ENCODE measurements at regions not wholly inside any gene's neighbourhood (a gene's known extent, or its start where the extent isn't known, plus 50 kb on each side); places are given as distances from the start of the nearest gene placed in this dataset.

DNA sequence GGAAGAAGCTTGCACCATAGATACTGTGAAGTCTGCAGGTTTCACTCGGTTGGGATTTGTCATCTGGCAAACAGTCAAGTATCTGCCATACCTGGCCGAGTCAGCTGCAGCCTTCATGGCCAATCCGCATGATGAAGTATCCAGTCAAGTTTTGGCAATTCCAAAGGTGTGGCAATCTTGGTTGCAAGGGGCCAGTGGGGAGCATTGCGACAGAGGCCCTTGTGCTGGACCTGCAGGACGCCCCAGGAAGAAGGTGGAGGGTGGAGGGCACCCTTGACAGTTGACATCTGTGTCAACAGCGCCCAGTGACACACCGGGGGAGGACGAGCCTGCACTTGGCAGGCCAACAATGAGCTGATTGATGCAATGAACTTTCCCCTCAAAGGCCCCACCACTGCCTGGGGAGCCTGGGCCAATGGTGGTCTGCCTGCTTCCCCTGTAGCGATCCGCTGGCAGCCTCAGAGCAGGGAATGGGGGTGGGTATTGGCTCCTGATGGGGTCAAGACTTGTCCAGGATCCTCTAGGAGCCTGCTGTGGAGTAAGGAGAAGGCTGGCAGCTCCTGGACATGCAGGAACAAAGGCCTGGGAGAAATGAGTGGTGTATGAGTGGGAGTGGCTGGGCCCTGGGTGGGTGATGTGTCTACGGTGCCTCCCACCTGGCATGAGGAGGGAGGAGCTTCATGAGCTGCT lies 122.8 kb upstream of the PITX1 start:
- Histone ChIP-seq H2BK15ac (ENCODE audit: low read length) (no peak overlapping the region), H3K4ac (ENCODE audit: low read length) (no peak overlapping the region), H2BK120ac (ENCODE audit: low read depth, low read length) (no peak overlapping the region), H3K79me1 (ENCODE audit: low read depth, low read length) (no peaks in the 10 kb centered on the region), H3K23ac (ENCODE audit: low read depth, low read length, poor library complexity) (no peak overlapping the region), H2AFZ (ENCODE audit: low read length) (no peak overlapping the region), H3K18ac (ENCODE audit: low read length) (no peak overlapping the region), H4K91ac (ENCODE audit: low read depth, low read length, poor library complexity) (no peak overlapping the region), H2AK5ac (ENCODE audit: low read depth, low read length) (peak overlapping the region; percentile 30), H3K14ac (ENCODE audit: low read length) (no peak overlapping the region), H2BK12ac (ENCODE audit: low read length) (no peak overlapping the region), H3K4me2 (ENCODE audit: insufficient read depth, low read length, poor library complexity, severe bottlenecking) (no peak overlapping the region), H3K4me1 (ENCODE audit: control insufficient read depth in 2 of 2, insufficient read depth in 1 of 2, low read depth in 1 of 2, low read length in 2 of 2) (no peaks in the 10 kb centered on the region), H4K8ac (ENCODE audit: low read depth, low read length) (no peak overlapping the region), H3K4me3 (ENCODE audit: low read length in 2 of 2) (no peak overlapping the region), H3K36me3 (replicated peaks in 1 of 2; ENCODE audit: control insufficient read depth in 2 of 2, insufficient read depth in 2 of 2, low read length in 2 of 2) (no peaks in the 10 kb centered on the region), H3K27me3 (ENCODE audit: control insufficient read depth in 3 of 3, insufficient read depth in 3 of 3, low read depth in 1 of 3, low read length in 3 of 3) (peaks cover 0 to 2% (median 0%) of the 10 kb centered on the region in 3 experiments), H2BK5ac (ENCODE audit: low read length) (no peak overlapping the region), H3K9ac (ENCODE audit: low read depth, low read length, poor library complexity) (no peak overlapping the region), H3K27ac (replicated peaks; ENCODE audit: low read length) (no peak overlapping the region), H3K9me3 (replicated peaks in 1 of 2; ENCODE audit: control insufficient read depth in 2 of 2, insufficient read depth in 1 of 2, low read depth in 1 of 2, low read length in 2 of 2) (peaks cover 0 to 2% of the 10 kb centered on the region in 2 donors)
- no peak for DNase-seq (ENCODE audit: low spot score)
- WGBS, 2 donors (ENCODE audit: extremely low coverage in 2 of 2, insufficient read length in 2 of 2, insufficient replicate concordance in 1 of 2) = no CpG with 5 or more reads among the region's 11 CpGs

DNA sequence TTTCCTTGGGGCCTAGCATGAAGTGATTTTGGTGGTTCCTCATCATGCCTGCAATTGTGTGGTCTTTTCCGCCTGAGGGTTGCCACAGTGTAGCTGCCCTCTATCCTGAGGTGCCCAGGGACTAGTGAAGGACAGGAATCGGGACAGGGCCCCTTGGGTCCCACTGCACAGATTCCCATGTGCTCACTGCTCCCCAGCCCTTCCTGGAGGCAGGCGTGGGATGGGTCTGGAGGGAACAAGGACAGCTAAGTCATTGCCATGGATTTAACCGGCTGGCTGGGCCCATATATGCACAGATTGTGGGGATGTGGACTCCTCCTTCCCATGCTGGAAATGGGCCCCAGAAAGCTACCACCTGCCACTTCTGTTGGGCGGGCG lies 122.3 kb upstream of the PITX1 start:
- Histone ChIP-seq H4K91ac (ENCODE audit: low read depth, low read length, poor library complexity) (no peak overlapping the region), H3K23ac (ENCODE audit: low read depth, low read length, poor library complexity) (no peak overlapping the region), H3K27ac (replicated peaks; ENCODE audit: low read length) (no peak overlapping the region), H3K4ac (ENCODE audit: low read length) (no peak overlapping the region), H3K79me1 (ENCODE audit: low read depth, low read length) (no peaks in the 10 kb centered on the region), H3K9me3 (replicated peaks in 1 of 2; ENCODE audit: control insufficient read depth in 2 of 2, insufficient read depth in 1 of 2, low read depth in 1 of 2, low read length in 2 of 2) (peaks cover 0 to 2% of the 10 kb centered on the region in 2 donors), H3K4me1 (ENCODE audit: control insufficient read depth in 2 of 2, insufficient read depth in 1 of 2, low read depth in 1 of 2, low read length in 2 of 2) (no peaks in the 10 kb centered on the region), H3K36me3 (replicated peaks in 1 of 2; ENCODE audit: control insufficient read depth in 2 of 2, insufficient read depth in 2 of 2, low read length in 2 of 2) (no peaks in the 10 kb centered on the region), H4K8ac (ENCODE audit: low read depth, low read length) (no peak overlapping the region), H2BK15ac (ENCODE audit: low read length) (no peak overlapping the region), H3K4me2 (ENCODE audit: insufficient read depth, low read length, poor library complexity, severe bottlenecking) (no peak overlapping the region), H3K4me3 (ENCODE audit: low read length in 2 of 2) (no peak overlapping the region), H2BK120ac (ENCODE audit: low read depth, low read length) (no peak overlapping the region), H2AK5ac (ENCODE audit: low read depth, low read length) (no peak overlapping the region), H3K18ac (ENCODE audit: low read length) (no peak overlapping the region), H2AFZ (ENCODE audit: low read length) (no peak overlapping the region), H3K27me3 (ENCODE audit: control insufficient read depth in 3 of 3, insufficient read depth in 3 of 3, low read depth in 1 of 3, low read length in 3 of 3) (peaks cover 0 to 2% (median 0%) of the 10 kb centered on the region in 3 experiments), H2BK12ac (ENCODE audit: low read length) (no peak overlapping the region), H3K14ac (ENCODE audit: low read length) (no peak overlapping the region), H2BK5ac (ENCODE audit: low read length) (no peak overlapping the region), H3K9ac (ENCODE audit: low read depth, low read length, poor library complexity) (no peak overlapping the region)
- no CpG with 5 or more reads among the region's 6 CpGs for WGBS, 2 donors (ENCODE audit: extremely low coverage in 2 of 2, insufficient read length in 2 of 2, insufficient replicate concordance in 1 of 2)
- no peak for DNase-seq (ENCODE audit: low spot score)

- H2BK12ac ChIP-seq (ENCODE audit: low read length) = no peak overlapping the region
- H3K9ac ChIP-seq (ENCODE audit: low read depth, low read length, poor library complexity) = no peak overlapping the region
- no peak overlapping the region for H3K27ac ChIP-seq (replicated peaks; ENCODE audit: low read length)
- no peak overlapping the region for H3K4ac ChIP-seq (ENCODE audit: low read length)
- H3K4me1 ChIP-seq (ENCODE audit: control insufficient read depth in 2 of 2, insufficient read depth in 1 of 2, low read depth in 1 of 2, low read length in 2 of 2) = peaks cover 0 to 4% of the 10 kb centered on the region in 2 donors
- no CpG with 5 or more reads among the region's 4 CpGs for WGBS, 2 donors (ENCODE audit: extremely low coverage in 2 of 2, insufficient read length in 2 of 2, insufficient replicate concordance in 1 of 2)
- H3K18ac ChIP-seq (ENCODE audit: low read length) = no peak overlapping the region
- H2BK15ac ChIP-seq (ENCODE audit: low read length) = no peak overlapping the region
- no peak overlapping the region for H2AFZ ChIP-seq (ENCODE audit: low read length)
- no peak overlapping the region for H2BK5ac ChIP-seq (ENCODE audit: low read length)
- H3K36me3 ChIP-seq (replicated peaks in 1 of 2; ENCODE audit: control insufficient read depth in 2 of 2, insufficient read depth in 2 of 2, low read length in 2 of 2) = no peaks in the 10 kb centered on the region
- H4K8ac ChIP-seq (ENCODE audit: low read depth, low read length) = no peak overlapping the region
- no peak overlapping the region for H3K23ac ChIP-seq (ENCODE audit: low read depth, low read length, poor library complexity)
- peaks cover 0 to 2% of the 10 kb centered on the region in 2 donors for H3K9me3 ChIP-seq (replicated peaks in 1 of 2; ENCODE audit: control insufficient read depth in 2 of 2, insufficient read depth in 1 of 2, low read depth in 1 of 2, low read length in 2 of 2)
- H3K79me1 ChIP-seq (ENCODE audit: low read depth, low read length) = no peaks in the 10 kb centered on the region
- H4K91ac ChIP-seq (ENCODE audit: low read depth, low read length, poor library complexity) = no peak overlapping the region
- H3K27me3 ChIP-seq (ENCODE audit: control insufficient read depth in 3 of 3, insufficient read depth in 3 of 3, low read depth in 1 of 3, low read length in 3 of 3) = peaks cover 0 to 3% (median 2%) of the 10 kb centered on the region in 3 experiments
- no peak overlapping the region for H2BK120ac ChIP-seq (ENCODE audit: low read depth, low read length)
- H2AK5ac ChIP-seq (ENCODE audit: low read depth, low read length) = no peak overlapping the region
- no peak overlapping the region for H3K4me3 ChIP-seq (ENCODE audit: low read length in 2 of 2)
- H3K4me2 ChIP-seq (ENCODE audit: insufficient read depth, low read length, poor library complexity, severe bottlenecking) = no peak overlapping the region
- no peak overlapping the region for H3K14ac ChIP-seq (ENCODE audit: low read length)
- DNase-seq (ENCODE audit: low spot score) = no peak
Observed at GRCh38 chr5:135155616-135156214, 121.7 kb upstream of the PITX1 start.

GRCh38 chr5:135154961-135155360 lies 120.9 kb upstream of the PITX1 start:
- WGBS, 2 donors (ENCODE audit: extremely low coverage in 2 of 2, insufficient read length in 2 of 2, insufficient replicate concordance in 1 of 2) = no CpG with 5 or more reads among the region's 7 CpGs
- Histone ChIP-seq H3K9me3 (replicated peaks in 1 of 2; ENCODE audit: control insufficient read depth in 2 of 2, insufficient read depth in 1 of 2, low read depth in 1 of 2, low read length in 2 of 2) (peaks cover 0 to 2% of the 10 kb centered on the region in 2 donors), H3K27me3 (ENCODE audit: control insufficient read depth in 3 of 3, insufficient read depth in 3 of 3, low read depth in 1 of 3, low read length in 3 of 3) (peaks cover 0 to 3% (median 2%) of the 10 kb centered on the region in 3 experiments), H3K27ac (replicated peaks; ENCODE audit: low read length) (no peak overlapping the region), H2BK5ac (ENCODE audit: low read length) (no peak overlapping the region), H2BK12ac (ENCODE audit: low read length) (no peak overlapping the region), H3K18ac (ENCODE audit: low read length) (no peak overlapping the region), H3K36me3 (replicated peaks in 1 of 2; ENCODE audit: control insufficient read depth in 2 of 2, insufficient read depth in 2 of 2, low read length in 2 of 2) (no peaks in the 10 kb centered on the region), H3K9ac (ENCODE audit: low read depth, low read length, poor library complexity) (no peak overlapping the region), H3K4ac (ENCODE audit: low read length) (no peak overlapping the region), H2BK15ac (ENCODE audit: low read length) (peak overlapping the region; percentile 69), H3K4me1 (ENCODE audit: control insufficient read depth in 2 of 2, insufficient read depth in 1 of 2, low read depth in 1 of 2, low read length in 2 of 2) (peaks cover 0 to 10% of the 10 kb centered on the region in 2 donors), H2BK120ac (ENCODE audit: low read depth, low read length) (no peak overlapping the region), H3K79me1 (ENCODE audit: low read depth, low read length) (no peaks in the 10 kb centered on the region), H4K8ac (ENCODE audit: low read depth, low read length) (no peak overlapping the region), H3K4me2 (ENCODE audit: insufficient read depth, low read length, poor library complexity, severe bottlenecking) (no peak overlapping the region), H3K23ac (ENCODE audit: low read depth, low read length, poor library complexity) (no peak overlapping the region), H3K4me3 (ENCODE audit: low read length in 2 of 2) (no peak overlapping the region), H4K91ac (ENCODE audit: low read depth, low read length, poor library complexity) (no peak overlapping the region), H3K14ac (ENCODE audit: low read length) (no peak overlapping the region), H2AK5ac (ENCODE audit: low read depth, low read length) (no peak overlapping the region), H2AFZ (ENCODE audit: low read length) (no peak overlapping the region)
- DNase-seq (ENCODE audit: low spot score) = no peak

All from neuronal stem cell (in vitro differentiated cells).